GM21723 (cell line): ENCODE measurements at regions not wholly inside any gene's neighbourhood (a gene's known extent, or its start where the extent isn't known, plus 50 kb on each side); places are given as distances from the start of the nearest gene placed in this dataset.
A peak's percentile ranks its signal among the peaks of the same experiment; 100 is the strongest.

ENCODE experiments used
- ATAC-seq: cut with Tn5 transposase; IDR thresholded peaks from one replicate; pipeline ENCODE4 v1.9.1; 2021; ENCODE audit warnings: mild to moderate bottlenecking, moderate library complexity; ENCODE audit not compliant: unreplicated experiment

- no peak for ATAC-seq
Observed at GRCh38 chr3:177995381-177996085, 540.7 kb upstream of the KCNMB2 start.

GRCh38 chr3:178001670-178002101 lies 534.5 kb upstream of the KCNMB2 start:
- peak; percentile 97 for ATAC-seq

- no peak for ATAC-seq
Observed at GRCh38 chr3:178002113-178002512, 534.1 kb upstream of the KCNMB2 start.

- no peak for ATAC-seq
Observed at GRCh38 chr3:178003756-178004155, 532.5 kb upstream of the KCNMB2 start.

GRCh38 chr3:178005961-178006360 lies 530.3 kb upstream of the KCNMB2 start:
- no peak for ATAC-seq

GRCh38 chr3:178010306-178010705 lies 525.9 kb upstream of the KCNMB2 start:
- ATAC-seq, result no peak

GRCh38 chr3:178019645-178020044 lies 516.6 kb upstream of the KCNMB2 start:
- no peak for ATAC-seq

- no peak for ATAC-seq
Observed at GRCh38 chr3:178022599-178022998, 513.6 kb upstream of the KCNMB2 start.

- no peak for ATAC-seq
Observed at GRCh38 chr3:178028933-178029332, 507.3 kb upstream of the KCNMB2 start.

- no peak for ATAC-seq
Observed at GRCh38 chr3:178036451-178037144, 499.6 kb upstream of the KCNMB2 start.

- no peak for ATAC-seq
Observed at GRCh38 chr3:178041931-178042330, 494.3 kb upstream of the KCNMB2 start.

GRCh38 chr3:178042376-178042775 lies 493.9 kb upstream of the KCNMB2 start:
- no peak for ATAC-seq

GRCh38 chr3:178043084-178043483 lies 493.2 kb upstream of the KCNMB2 start:
- no peak for ATAC-seq

GRCh38 chr3:178044320-178044719 lies 491.9 kb upstream of the KCNMB2 start:
- ATAC-seq, result no peak

GRCh38 chr3:178047496-178047895 lies 488.7 kb upstream of the KCNMB2 start:
- ATAC-seq, result no peak

GRCh38 chr3:178048768-178049167 lies 487.5 kb upstream of the KCNMB2 start:
- no peak for ATAC-seq

- ATAC-seq, result no peak
Observed at GRCh38 chr3:178054471-178054870, 481.8 kb upstream of the KCNMB2 start.

- ATAC-seq, result no peak
Observed at GRCh38 chr3:178055939-178056338, 480.3 kb upstream of the KCNMB2 start.

- no peak for ATAC-seq
Observed at GRCh38 chr3:178056868-178057267, 479.4 kb upstream of the KCNMB2 start.

- no peak for ATAC-seq
Observed at GRCh38 chr3:178058629-178059028, 477.6 kb upstream of the KCNMB2 start.

- ATAC-seq, result no peak
Observed at GRCh38 chr3:178059119-178059518, 477.1 kb upstream of the KCNMB2 start.

- ATAC-seq, result no peak
Observed at GRCh38 chr3:178059836-178060235, 476.4 kb upstream of the KCNMB2 start.
